VCaP (cell line): ENCODE measurements at regions not wholly inside any gene's neighbourhood (a gene's known extent, or its start where the extent isn't known, plus 50 kb on each side); places are given as distances from the start of the nearest gene placed in this dataset.
A peak's percentile ranks its signal among the peaks of the same experiment; 100 is the strongest.

Source experiments
- H3K27ac ChIP-seq: fragments of 450-650 bp; 2 replicates; pipeline ENCODE4 v1.5.1; 2017
- TF ChIP-seq, protein P1 (sequence below): fragments of 450-650 bp; conservative IDR thresholded peaks from 2 replicates; pipeline ENCODE4 v1.5.1; 2017; ENCODE audit warnings: mild to moderate bottlenecking, moderate library complexity

DNA sequence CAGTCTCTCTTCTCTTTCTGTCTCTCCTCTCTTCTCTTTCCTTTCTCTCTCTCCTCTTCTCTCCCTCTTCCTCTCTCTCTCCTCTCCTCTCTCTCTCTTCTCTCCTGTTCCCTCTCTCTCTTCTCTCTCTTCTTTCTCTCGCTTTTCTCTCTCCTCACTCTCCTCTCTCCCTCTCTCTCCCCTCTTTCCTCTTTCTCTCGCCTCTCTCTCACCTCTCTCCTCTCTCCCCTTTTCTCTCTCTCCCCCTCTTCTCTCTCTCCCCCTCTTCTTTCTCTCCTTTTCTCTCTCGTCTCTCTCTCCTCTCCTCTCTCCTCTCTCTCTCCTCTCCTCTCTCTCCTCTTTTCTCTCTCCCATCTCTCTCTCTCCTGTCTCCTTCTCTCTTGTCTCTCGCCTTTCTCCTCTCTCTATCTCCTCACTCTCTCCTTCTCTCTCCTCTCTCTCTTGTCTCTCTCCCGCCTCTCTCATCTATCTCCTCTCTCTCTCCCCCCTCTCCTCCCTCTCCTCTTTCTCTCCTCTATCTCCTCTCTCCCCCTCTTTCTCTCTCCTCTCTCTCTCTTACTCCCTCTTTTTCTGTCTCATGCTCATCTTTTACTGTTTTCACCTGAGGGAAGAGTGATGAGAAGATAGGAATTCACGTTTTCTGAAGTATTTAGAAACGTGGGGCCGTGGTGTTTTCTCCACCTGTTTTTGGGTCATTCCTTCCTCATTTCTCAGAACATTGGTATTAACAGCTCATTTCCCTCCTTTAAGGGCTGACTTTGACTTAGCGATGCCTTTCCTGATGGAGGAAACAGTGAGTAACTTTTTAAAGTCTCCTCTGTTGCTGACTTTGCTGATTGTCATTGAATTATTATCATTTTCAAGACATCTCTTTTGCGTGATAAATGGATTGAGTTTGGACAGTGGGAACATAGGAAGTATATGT is 80.6 kb upstream of the CD99 start:
- H3K27ac ChIP-seq, result peak overlapping the region; percentile 80
- TF ChIP-seq, protein P1, sequence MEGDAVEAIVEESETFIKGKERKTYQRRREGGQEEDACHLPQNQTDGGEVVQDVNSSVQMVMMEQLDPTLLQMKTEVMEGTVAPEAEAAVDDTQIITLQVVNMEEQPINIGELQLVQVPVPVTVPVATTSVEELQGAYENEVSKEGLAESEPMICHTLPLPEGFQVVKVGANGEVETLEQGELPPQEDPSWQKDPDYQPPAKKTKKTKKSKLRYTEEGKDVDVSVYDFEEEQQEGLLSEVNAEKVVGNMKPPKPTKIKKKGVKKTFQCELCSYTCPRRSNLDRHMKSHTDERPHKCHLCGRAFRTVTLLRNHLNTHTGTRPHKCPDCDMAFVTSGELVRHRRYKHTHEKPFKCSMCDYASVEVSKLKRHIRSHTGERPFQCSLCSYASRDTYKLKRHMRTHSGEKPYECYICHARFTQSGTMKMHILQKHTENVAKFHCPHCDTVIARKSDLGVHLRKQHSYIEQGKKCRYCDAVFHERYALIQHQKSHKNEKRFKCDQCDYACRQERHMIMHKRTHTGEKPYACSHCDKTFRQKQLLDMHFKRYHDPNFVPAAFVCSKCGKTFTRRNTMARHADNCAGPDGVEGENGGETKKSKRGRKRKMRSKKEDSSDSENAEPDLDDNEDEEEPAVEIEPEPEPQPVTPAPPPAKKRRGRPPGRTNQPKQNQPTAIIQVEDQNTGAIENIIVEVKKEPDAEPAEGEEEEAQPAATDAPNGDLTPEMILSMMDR, result no peak

DNA sequence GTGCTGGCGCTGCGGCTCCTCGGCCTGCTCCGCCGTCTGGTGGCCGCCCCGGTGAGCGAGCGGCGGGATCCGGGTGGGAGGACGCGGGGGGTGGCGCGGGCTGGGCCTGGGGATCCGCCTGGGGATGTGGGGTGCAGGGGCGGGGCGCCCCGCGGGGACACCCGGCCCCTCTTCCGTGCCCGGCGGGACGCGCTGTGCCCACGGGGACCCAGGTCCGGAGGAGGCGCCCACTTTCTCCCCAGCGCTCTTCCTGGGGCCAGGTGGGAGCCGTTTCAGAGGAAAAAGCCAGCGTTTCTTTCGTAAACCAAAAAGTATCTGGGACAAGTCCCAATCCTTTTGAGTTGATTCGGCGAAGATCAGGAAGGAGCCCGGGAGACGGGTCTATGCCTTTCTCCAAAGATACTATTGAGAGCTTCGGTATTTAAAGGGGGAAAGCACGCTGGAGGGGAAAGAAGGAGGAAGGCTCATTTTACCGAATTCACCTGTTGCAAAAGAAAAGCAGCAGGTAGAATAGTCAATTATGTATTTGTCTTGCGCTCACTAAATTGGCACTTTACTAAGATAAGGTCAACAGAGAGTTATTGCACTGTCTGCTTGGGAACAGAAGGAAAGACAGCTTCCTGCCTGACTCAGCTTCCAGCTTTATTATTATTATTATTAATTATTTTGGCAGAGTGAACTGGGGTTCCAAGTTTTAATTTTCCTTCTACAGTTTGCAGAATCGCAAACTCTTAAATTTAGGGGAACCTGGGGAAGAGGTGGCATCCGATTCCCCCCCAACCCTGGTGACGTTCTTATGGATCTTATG is 81.5 kb upstream of the CD99 start:
- peak overlapping the region; percentile 80 for H3K27ac ChIP-seq
- TF ChIP-seq, protein P1, result peak; percentile 49; the same call in 1 of the 2 replicates

DNA sequence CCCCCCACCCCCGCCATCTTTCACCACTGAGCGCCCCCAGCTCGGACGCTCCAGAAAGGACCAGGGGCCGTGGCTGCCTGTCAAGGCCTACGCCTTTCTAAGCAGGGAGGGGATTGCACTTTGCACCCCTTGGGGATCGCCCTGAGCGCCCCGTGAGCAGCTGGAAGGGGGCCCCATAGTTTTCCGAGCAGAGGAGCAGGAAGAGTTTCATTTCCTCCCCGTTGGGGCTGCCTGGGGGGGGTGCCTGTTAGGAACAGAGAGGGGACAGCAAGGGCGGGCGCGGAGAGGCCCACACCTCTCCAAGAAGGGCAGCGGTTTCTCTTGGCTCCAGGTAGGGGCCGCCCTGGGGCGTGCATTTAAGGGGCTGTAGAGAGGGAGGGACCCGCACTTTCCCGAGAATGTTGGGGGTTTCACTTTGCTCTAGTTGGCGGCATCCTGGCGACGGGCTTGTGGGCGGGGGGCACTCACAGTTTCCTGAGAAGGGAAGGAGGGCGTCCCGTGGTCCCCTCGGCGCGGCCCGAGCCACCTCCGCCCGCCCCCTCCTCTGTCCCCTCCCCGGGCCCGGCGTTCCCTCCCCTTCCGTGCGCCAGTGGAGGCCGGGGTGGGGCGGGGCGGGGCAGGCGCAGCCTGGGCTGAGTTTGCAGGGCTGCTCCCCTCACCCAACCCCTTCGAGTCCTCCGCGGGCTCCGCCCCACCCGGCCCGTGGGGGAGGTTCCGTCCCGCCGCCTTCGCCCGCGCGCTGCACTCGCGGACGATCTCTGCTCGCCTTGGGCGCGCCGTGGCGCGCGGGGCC is 82.3 kb upstream of the CD99 start:
- TF ChIP-seq, protein P1, result no peak
- peak overlapping the region; percentile 80 for H3K27ac ChIP-seq

DNA sequence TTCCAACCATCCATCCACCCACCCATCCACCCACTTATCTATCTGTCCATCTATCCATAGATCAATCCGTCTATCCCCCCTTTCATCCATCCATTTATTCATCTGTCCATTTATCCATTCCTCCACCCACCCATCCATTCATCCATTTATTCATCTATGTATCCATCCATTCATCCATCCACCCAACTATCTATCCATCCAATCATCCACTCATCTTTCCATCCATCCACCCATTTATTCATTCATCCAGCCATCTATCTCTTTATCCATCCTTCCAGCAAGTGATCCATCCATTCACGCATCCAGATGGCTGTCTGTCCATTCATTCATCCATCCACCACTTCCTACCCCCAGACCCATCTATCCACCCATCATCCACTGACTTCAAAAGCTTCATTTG is 84.0 kb upstream of the CD99 start:
- no peak overlapping the region for H3K27ac ChIP-seq
- TF ChIP-seq, protein P1, result no peak

DNA sequence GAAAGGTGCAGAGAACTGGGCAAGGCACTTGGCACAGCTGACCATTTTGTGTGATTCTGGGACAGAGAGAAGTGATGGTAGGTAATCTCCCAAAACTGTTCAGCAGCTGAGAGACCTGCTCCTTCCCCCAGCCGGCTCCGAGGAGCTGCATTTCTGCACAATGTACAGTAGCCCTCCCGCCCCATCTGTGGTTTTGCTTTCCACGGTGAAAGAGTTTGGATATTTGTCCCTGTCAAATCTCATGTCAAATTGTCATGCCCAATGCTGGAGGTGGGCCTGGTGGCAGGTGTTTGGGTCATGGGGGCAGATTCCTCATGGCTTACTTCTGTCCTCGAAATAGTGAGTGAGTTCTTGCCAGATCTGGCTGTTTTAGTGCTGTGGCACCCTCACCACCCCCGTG is 90.5 kb upstream of the CD99 start:
- H3K27ac ChIP-seq, result no peak overlapping the region
- TF ChIP-seq, protein P1, result no peak

DNA sequence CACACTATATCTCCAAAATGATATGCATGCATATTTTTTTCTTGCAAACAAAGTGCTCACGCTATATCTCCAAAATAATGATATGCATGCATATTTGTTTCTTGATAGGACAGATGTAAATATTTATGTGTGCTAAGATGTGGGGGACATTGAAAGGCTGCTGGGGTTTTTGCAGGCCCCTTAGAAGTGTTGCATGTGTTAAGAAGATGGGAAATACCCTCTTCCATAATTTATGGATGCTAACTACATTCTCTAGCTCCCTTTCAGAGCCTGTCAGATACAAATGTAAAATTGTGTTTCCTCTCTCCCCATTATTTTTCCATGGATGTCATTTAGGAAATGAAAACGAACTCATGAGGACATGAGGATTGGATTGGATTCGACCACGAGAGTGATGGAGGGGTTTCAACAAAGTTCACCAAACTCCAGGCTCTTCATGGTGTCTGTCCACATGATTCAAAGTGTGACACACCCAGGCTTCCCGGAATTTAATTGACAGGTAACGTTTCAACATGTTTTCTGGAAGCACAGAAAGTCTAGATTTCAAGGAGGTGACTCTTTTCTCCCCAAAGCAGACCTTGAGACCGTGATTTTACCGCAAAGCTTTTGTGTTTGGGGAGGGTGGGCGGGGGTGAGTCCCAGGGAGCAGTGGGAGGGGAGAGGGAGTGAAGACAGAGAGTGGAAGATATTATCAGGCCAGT is 94.4 kb upstream of the CD99 start:
- H3K27ac ChIP-seq, result no peak overlapping the region
- TF ChIP-seq, protein P1, result no peak
